Epithelial cell of esophagus (primary cell): ENCODE measurements at regions not wholly inside any gene's neighbourhood (a gene's known extent, or its start where the extent isn't known, plus 50 kb on each side); places are given as distances from the start of the nearest gene placed in this dataset.

Experiments
- DNase-seq: peaks from one replicate; pipeline ENCODE4 v3.0.0; 2010; ENCODE audit warnings: low read depth
- H3K4me3 ChIP-seq: 2 replicates; pipeline ENCODE4 v1.5.1; 2011; ENCODE audit warnings: mild to moderate bottlenecking, low read length, control low read depth
- CTCF ChIP-seq: IDR thresholded peaks from 2 replicates; pipeline ENCODE4 v1.5.1; 2011; ENCODE audit warnings: low read depth, mild to moderate bottlenecking, low read length, control low read depth, inconsistent platforms; ENCODE audit not compliant: insufficient read depth; ENCODE audit errors: missing control alignments

GRCh38 chr12:20028033-20028432 is 340.3 kb upstream of the PDE3A start:
- TF ChIP-seq CTCF, result no peak
- DNase-seq, result no peak

GRCh38 chr12:20030826-20031225 is 337.5 kb upstream of the PDE3A start:
- H3K4me3 ChIP-seq, result no peak overlapping the region
- TF ChIP-seq CTCF, result no peak
- DNase-seq, result no peak

More at GRCh38 chr12:20028033-20028432, 340.3 kb upstream of the PDE3A start:
- H3K4me3 ChIP-seq, result no peak overlapping the region

- no peak for TF ChIP-seq CTCF
- no peak overlapping the region for H3K4me3 ChIP-seq
- DNase-seq, result no peak
These were observed 328.8 kb upstream of the PDE3A start for GRCh38 chr12:20039562-20039961.

GRCh38 chr12:20040184-20040583 is 328.2 kb upstream of the PDE3A start:
- H3K4me3 ChIP-seq, result no peak overlapping the region
- DNase-seq, result no peak
- TF ChIP-seq CTCF, result no peak

- DNase-seq, result no peak
- TF ChIP-seq CTCF, result no peak
- no peak overlapping the region for H3K4me3 ChIP-seq
These were observed 327.5 kb upstream of the PDE3A start for GRCh38 chr12:20040831-20041230.

- no peak for DNase-seq
- TF ChIP-seq CTCF, result no peak
- no peak overlapping the region for H3K4me3 ChIP-seq
These were observed 324.0 kb upstream of the PDE3A start for GRCh38 chr12:20044351-20044750.

- no peak overlapping the region for H3K4me3 ChIP-seq
- no peak for TF ChIP-seq CTCF
- no peak for DNase-seq
These were observed 323.5 kb upstream of the PDE3A start for GRCh38 chr12:20044846-20045245.
